ENCODE measurements at regions not wholly inside any gene's neighbourhood (a gene's known extent, or its start where the extent isn't known, plus 50 kb on each side); places are given as distances from the start of the nearest gene placed in this dataset.

GRCh38 chr1:103387898-103388297 is 137.6 kb upstream of the RNPC3 start:
- no peak overlapping the region for H3K27ac Mint-ChIP-seq
- no peaks in the 10 kb centered on the region for H3K4me1 ChIP-seq (ENCODE audit: control insufficient read depth in 2 of 2, insufficient read depth in 2 of 2, low read length in 2 of 2)
- H3K4me1 Mint-ChIP-seq = no peaks in the 10 kb centered on the region
- peaks cover 0 to 18% (median 5%) of the 10 kb centered on the region in 11 donors for H3K9me3 Mint-ChIP-seq
- no peak for ATAC-seq
- no peak for DNase-seq
- no peaks in the 10 kb centered on the region for H3K36me3 ChIP-seq (ENCODE audit: control insufficient read depth in 2 of 3, insufficient read depth in 3 of 3, low read length in 3 of 3)
- no peaks in the 10 kb centered on the region for H3K9me3 ChIP-seq (ENCODE audit: control insufficient read depth in 2 of 3, low read length in 3 of 3)
- no peaks in the 10 kb centered on the region for H3K27me3 Mint-ChIP-seq
- H3K36me3 Mint-ChIP-seq = no peaks in the 10 kb centered on the region
- ChIA-PET POLR2A (no interaction called here), CTCF (no interaction called here)
- no peak overlapping the region for H3K4me3 ChIP-seq (ENCODE audit: low read length)
- H3K27ac ChIP-seq (ENCODE audit: low read depth, low read length) = no peak overlapping the region
- intact Hi-C loops (cut with micrococcal nuclease) = no loop called here
- no peaks in the 10 kb centered on the region for H3K27me3 ChIP-seq (ENCODE audit: control insufficient read depth in 2 of 2, insufficient read depth in 2 of 2, low read length in 2 of 2)
- H3K4me3 Mint-ChIP-seq = no peak overlapping the region

- Histone ChIP-seq H3K4me1 (ENCODE audit: control insufficient read depth in 2 of 2, insufficient read depth in 2 of 2, low read length in 2 of 2) (no peaks in the 10 kb centered on the region), H3K36me3 (ENCODE audit: control insufficient read depth in 2 of 3, insufficient read depth in 3 of 3, low read length in 3 of 3) (no peaks in the 10 kb centered on the region), H3K27me3 (ENCODE audit: control insufficient read depth in 2 of 2, insufficient read depth in 2 of 2, low read length in 2 of 2) (no peaks in the 10 kb centered on the region), H3K4me3 (ENCODE audit: low read length) (no peak overlapping the region), H3K9me3 (ENCODE audit: control insufficient read depth in 2 of 3, low read length in 3 of 3) (no peaks in the 10 kb centered on the region), H3K27ac (ENCODE audit: low read depth, low read length) (no peak overlapping the region)
- no peak overlapping the region for H3K27ac Mint-ChIP-seq
- DNase-seq (no peak), ATAC-seq (no peak)
- POLR2A ChIA-PET = no interaction called here
- H3K4me1 Mint-ChIP-seq = no peaks in the 10 kb centered on the region
- CTCF ChIA-PET = no interaction called here
- peaks cover 0 to 5% (median 0%) of the 10 kb centered on the region in 5 donors for H3K36me3 Mint-ChIP-seq
- H3K9me3 Mint-ChIP-seq = peaks cover 0 to 9% (median 4%) of the 10 kb centered on the region in 11 donors
- no peak overlapping the region for H3K4me3 Mint-ChIP-seq
- H3K27me3 Mint-ChIP-seq = no peaks in the 10 kb centered on the region
- intact Hi-C loops (cut with micrococcal nuclease) = no loop called here
These were observed 151.5 kb upstream of the RNPC3 start for GRCh38 chr1:103373991-103374390.

DNA sequence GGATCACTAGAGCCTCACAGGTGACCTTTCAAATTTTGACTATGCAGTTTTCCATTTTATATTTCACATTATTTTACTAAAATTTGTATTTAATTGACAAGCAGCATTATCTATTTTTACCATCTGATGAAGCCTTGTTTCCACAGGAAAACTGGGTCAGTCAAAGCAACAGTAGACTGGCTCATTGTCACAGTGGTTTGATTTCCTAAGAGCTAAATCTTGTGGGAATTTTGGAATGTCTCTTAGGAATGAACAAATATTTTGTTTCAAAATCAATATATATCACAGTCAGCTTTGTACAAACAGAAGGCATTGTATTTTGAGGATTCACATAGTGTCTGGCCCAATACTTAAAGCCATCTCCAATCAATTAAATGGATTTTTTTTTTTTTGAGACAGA is 152.6 kb upstream of the RNPC3 start:
- Mint-ChIP-seq H3K27me3 (no peaks in the 10 kb centered on the region), H3K27ac (no peak overlapping the region), H3K36me3 (no peaks in the 10 kb centered on the region), H3K4me1 (no peaks in the 10 kb centered on the region), H3K4me3 (no peak overlapping the region), H3K9me3 (peaks cover 0 to 8% (median 0%) of the 10 kb centered on the region in 11 donors)
- CTCF ChIA-PET = no interaction called here
- ATAC-seq (no peak), DNase-seq (no peak)
- intact Hi-C loops (cut with micrococcal nuclease) = no loop called here
- POLR2A ChIA-PET = no interaction called here
- Histone ChIP-seq H3K36me3 (ENCODE audit: control insufficient read depth in 2 of 3, insufficient read depth in 3 of 3, low read length in 3 of 3) (no peaks in the 10 kb centered on the region), H3K27ac (ENCODE audit: low read depth, low read length) (no peak overlapping the region), H3K27me3 (ENCODE audit: control insufficient read depth in 2 of 2, insufficient read depth in 2 of 2, low read length in 2 of 2) (no peaks in the 10 kb centered on the region), H3K4me1 (ENCODE audit: control insufficient read depth in 2 of 2, insufficient read depth in 2 of 2, low read length in 2 of 2) (no peaks in the 10 kb centered on the region), H3K4me3 (ENCODE audit: low read length) (no peak overlapping the region), H3K9me3 (ENCODE audit: control insufficient read depth in 2 of 3, low read length in 3 of 3) (no peaks in the 10 kb centered on the region)

DNA sequence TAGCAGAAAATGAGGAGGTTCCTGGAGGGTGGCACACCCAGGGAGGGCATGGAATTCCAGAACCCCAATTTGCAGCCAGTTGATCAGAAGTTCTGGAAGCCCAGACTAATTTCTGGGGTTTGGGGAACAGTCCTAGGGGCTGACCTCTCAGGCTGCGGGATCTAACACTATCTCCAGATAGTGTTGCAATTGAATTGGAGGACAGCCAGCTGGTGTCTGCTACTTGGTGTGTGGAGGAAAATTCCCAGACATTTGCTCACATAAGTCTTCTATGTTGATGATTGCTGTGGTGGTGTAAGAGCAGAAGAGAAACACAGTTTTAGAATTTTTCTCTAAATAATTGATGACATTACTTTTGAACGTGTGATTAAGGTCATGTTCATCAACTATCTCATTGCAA is 154.3 kb upstream of the RNPC3 start:
- intact Hi-C loops (cut with micrococcal nuclease) = no loop called here
- Histone ChIP-seq H3K4me1 (ENCODE audit: control insufficient read depth in 2 of 2, insufficient read depth in 2 of 2, low read length in 2 of 2) (no peaks in the 10 kb centered on the region), H3K36me3 (ENCODE audit: control insufficient read depth in 2 of 3, insufficient read depth in 3 of 3, low read length in 3 of 3) (no peaks in the 10 kb centered on the region), H3K4me3 (ENCODE audit: low read length) (no peak overlapping the region), H3K27me3 (ENCODE audit: control insufficient read depth in 2 of 2, insufficient read depth in 2 of 2, low read length in 2 of 2) (no peaks in the 10 kb centered on the region), H3K27ac (ENCODE audit: low read depth, low read length) (no peak overlapping the region), H3K9me3 (ENCODE audit: control insufficient read depth in 2 of 3, low read length in 3 of 3) (no peaks in the 10 kb centered on the region)
- CTCF ChIA-PET = no interaction called here
- no peaks in the 10 kb centered on the region for H3K36me3 Mint-ChIP-seq
- ATAC-seq = no peak
- POLR2A ChIA-PET = no interaction called here
- no peak overlapping the region for H3K4me3 Mint-ChIP-seq
- DNase-seq = no peak
- H3K9me3 Mint-ChIP-seq = peaks cover 0 to 4% (median 0%) of the 10 kb centered on the region in 11 donors
- no peaks in the 10 kb centered on the region for H3K4me1 Mint-ChIP-seq
- H3K27ac Mint-ChIP-seq = no peak overlapping the region
- no peaks in the 10 kb centered on the region for H3K27me3 Mint-ChIP-seq

DNA sequence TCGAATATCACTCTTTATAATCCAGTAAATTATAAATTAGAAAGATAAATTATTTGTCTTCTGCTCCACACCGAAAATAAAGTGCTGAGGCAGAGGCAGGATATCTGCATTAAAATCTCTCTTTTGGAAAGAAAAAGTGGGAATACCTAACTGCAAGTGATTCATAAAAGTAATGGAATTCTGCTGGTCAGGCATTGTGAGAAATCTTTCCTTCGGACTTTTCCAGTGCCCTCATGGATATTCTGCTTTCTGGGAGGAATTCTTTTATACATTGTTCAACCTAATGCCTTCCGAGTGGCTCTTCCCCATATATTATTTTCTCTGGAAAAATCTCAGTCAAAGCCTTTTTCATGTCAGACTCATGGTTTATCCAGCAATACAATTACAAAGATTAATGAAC is 158.3 kb upstream of the RNPC3 start:
- H3K27me3 Mint-ChIP-seq = no peaks in the 10 kb centered on the region
- ChIA-PET POLR2A (no interaction called here), CTCF (no interaction called here)
- H3K4me1 Mint-ChIP-seq = no peaks in the 10 kb centered on the region
- H3K4me3 ChIP-seq (ENCODE audit: low read length) = no peak overlapping the region
- H3K9me3 Mint-ChIP-seq = peaks cover 0 to 4% (median 0%) of the 10 kb centered on the region in 11 donors
- no peaks in the 10 kb centered on the region for H3K36me3 ChIP-seq (ENCODE audit: control insufficient read depth in 2 of 3, insufficient read depth in 3 of 3, low read length in 3 of 3)
- no peak overlapping the region for H3K4me3 Mint-ChIP-seq
- H3K36me3 Mint-ChIP-seq = no peaks in the 10 kb centered on the region
- DNase-seq = no peak
- no peaks in the 10 kb centered on the region for H3K27me3 ChIP-seq (ENCODE audit: control insufficient read depth in 2 of 2, insufficient read depth in 2 of 2, low read length in 2 of 2)
- H3K27ac Mint-ChIP-seq = no peak overlapping the region
- ATAC-seq = no peak
- no peaks in the 10 kb centered on the region for H3K4me1 ChIP-seq (ENCODE audit: control insufficient read depth in 2 of 2, insufficient read depth in 2 of 2, low read length in 2 of 2)
- intact Hi-C loops (cut with micrococcal nuclease) = loop anchor here in 1 of 2 donors (10.0 kb wide), 1 partner anchor 148 kb away; no protein-coding TSS in a partner anchor
- H3K27ac ChIP-seq (ENCODE audit: low read depth, low read length) = no peak overlapping the region
- H3K9me3 ChIP-seq (ENCODE audit: control insufficient read depth in 2 of 3, low read length in 3 of 3) = no peaks in the 10 kb centered on the region

DNA sequence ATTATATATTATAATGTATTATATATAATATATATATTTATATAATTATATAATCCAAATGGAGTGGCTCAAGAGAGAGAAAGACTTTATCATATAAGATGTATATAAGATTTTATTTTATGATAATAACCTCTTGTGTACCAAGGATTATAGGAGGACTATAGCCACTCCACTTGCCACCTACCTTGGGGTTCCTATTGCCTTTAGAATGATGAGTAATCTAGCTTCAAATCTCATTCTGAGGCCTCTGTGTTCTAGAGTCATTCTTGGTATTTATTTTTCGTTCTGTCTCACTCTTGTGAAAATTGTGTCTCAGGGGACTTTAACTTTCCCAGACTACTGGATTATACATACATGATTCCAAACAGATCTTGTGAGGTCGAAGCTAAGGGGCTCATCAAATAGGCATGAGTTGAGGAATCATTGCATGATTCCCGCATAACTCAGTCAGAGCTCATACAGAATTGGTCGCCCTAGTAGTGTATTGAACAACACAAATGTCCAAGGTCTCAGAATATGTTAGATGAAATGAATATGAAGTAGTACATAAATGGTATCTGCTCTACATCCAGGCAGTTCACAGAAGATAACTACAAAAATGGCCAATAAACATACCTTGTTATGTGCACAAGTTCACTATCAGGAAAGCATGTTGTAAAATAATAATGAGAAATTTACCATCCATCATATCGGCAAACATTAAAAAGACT is 159.5 kb upstream of the RNPC3 start:
- ChIA-PET CTCF (no interaction called here), POLR2A (no interaction called here)
- Mint-ChIP-seq H3K36me3 (no peaks in the 10 kb centered on the region), H3K4me1 (no peaks in the 10 kb centered on the region), H3K4me3 (no peak overlapping the region), H3K27ac (no peak overlapping the region), H3K27me3 (no peaks in the 10 kb centered on the region), H3K9me3 (peaks cover 0 to 4% (median 0%) of the 10 kb centered on the region in 11 donors)
- ATAC-seq = no peak
- Histone ChIP-seq H3K9me3 (ENCODE audit: control insufficient read depth in 2 of 3, low read length in 3 of 3) (no peaks in the 10 kb centered on the region), H3K4me3 (ENCODE audit: low read length) (no peak overlapping the region), H3K36me3 (ENCODE audit: control insufficient read depth in 2 of 3, insufficient read depth in 3 of 3, low read length in 3 of 3) (no peaks in the 10 kb centered on the region), H3K4me1 (ENCODE audit: control insufficient read depth in 2 of 2, insufficient read depth in 2 of 2, low read length in 2 of 2) (no peaks in the 10 kb centered on the region), H3K27me3 (ENCODE audit: control insufficient read depth in 2 of 2, insufficient read depth in 2 of 2, low read length in 2 of 2) (no peaks in the 10 kb centered on the region), H3K27ac (ENCODE audit: low read depth, low read length) (no peak overlapping the region)
- DNase-seq = no peak
- intact Hi-C loops (cut with micrococcal nuclease) = loop anchor here in 1 of 2 donors (10.0 kb wide), 1 partner anchor 149 kb away; no protein-coding TSS in a partner anchor

DNA sequence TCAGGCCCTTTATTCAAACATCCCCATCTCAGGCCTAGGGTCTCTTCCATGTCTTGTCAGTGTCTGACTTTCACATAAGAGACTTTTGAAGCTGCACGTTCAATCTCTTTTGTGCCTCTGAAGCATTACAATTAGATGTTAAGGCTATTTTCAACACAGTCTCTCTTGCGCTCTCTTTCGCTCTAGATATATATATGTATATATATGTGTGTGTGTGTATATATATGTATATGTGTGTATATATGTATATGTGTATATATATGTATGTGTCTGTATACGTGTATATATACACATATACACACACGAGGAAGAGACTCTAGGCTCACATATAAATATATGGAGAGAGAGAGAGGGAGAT is 162.5 kb upstream of the RNPC3 start:
- ATAC-seq (no peak), DNase-seq (no peak)
- H3K4me1 ChIP-seq (ENCODE audit: control insufficient read depth in 2 of 2, insufficient read depth in 2 of 2, low read length in 2 of 2) = no peaks in the 10 kb centered on the region
- CTCF ChIA-PET = no interaction called here
- no peak overlapping the region for H3K27ac Mint-ChIP-seq
- H3K27me3 ChIP-seq (ENCODE audit: control insufficient read depth in 2 of 2, insufficient read depth in 2 of 2, low read length in 2 of 2) = no peaks in the 10 kb centered on the region
- H3K36me3 Mint-ChIP-seq = no peaks in the 10 kb centered on the region
- intact Hi-C loops (cut with micrococcal nuclease) = loop anchor here in 1 of 2 donors (10.0 kb wide), 1 partner anchor 152 kb away; no protein-coding TSS in a partner anchor
- no peaks in the 10 kb centered on the region for H3K27me3 Mint-ChIP-seq
- H3K9me3 ChIP-seq (ENCODE audit: control insufficient read depth in 2 of 3, low read length in 3 of 3) = no peaks in the 10 kb centered on the region
- no peaks in the 10 kb centered on the region for H3K4me1 Mint-ChIP-seq
- POLR2A ChIA-PET = no interaction called here
- H3K4me3 Mint-ChIP-seq = no peak overlapping the region
- H3K9me3 Mint-ChIP-seq = peaks cover 0 to 4% (median 0%) of the 10 kb centered on the region in 11 donors
- H3K36me3 ChIP-seq (ENCODE audit: control insufficient read depth in 2 of 3, insufficient read depth in 3 of 3, low read length in 3 of 3) = no peaks in the 10 kb centered on the region
- no peak overlapping the region for H3K4me3 ChIP-seq (ENCODE audit: low read length)
- H3K27ac ChIP-seq (ENCODE audit: low read depth, low read length) = no peak overlapping the region
